Heart left ventricle (tissue), 16 donors: ENCODE measurements at regions not wholly inside any gene's neighbourhood (a gene's known extent, or its start where the extent isn't known, plus 50 kb on each side); places are given as distances from the start of the nearest gene placed in this dataset.
A peak's percentile ranks its signal among the peaks of the same experiment; 100 is the strongest.

Experiments
- ATAC-seq, 4 donors: fragments of 200-7000 bp; cut with Tn5 transposase; one replicate each; pipeline ENCODE4 v1.9.1; 2020 to 2022; ENCODE audit warnings: moderate library complexity in 4 of 4, mild to moderate bottlenecking in 3 of 4, moderate number of reproducible peaks in 1 of 4
- DNase-seq, 5 donors: peaks; one replicate each; pipeline ENCODE4 v3.0.0-alpha.2; 2020
- H3K27ac ChIP-seq, 12 donors: fragments of 200-600 bp; sonication (generic) in 4 of 12; one replicate each; pipeline versions ENCODE4 v1.5.0 to v1.8.0; 2016 to 2022; ENCODE audit warnings: mild to moderate bottlenecking in 2 of 12
- H3K27me3 ChIP-seq, 9 donors: fragments of 200-600 bp; sonication (generic) in 2 of 9; one replicate each; pipeline versions ENCODE4 v1.5.1 to v1.8.0; 2016 to 2022; ENCODE audit warnings: mild to moderate bottlenecking in 3 of 9
- H3K36me3 ChIP-seq, 9 donors: fragments of 200-600 bp; sonication (generic) in 2 of 9; one replicate each; pipeline versions ENCODE4 v1.5.0 to v1.8.0; 2018 to 2022; ENCODE audit warnings: mild to moderate bottlenecking in 2 of 9
- H3K4me1 ChIP-seq, 12 donors: fragments of 200-600 bp; sonication (generic) in 4 of 12; one replicate each; pipeline versions ENCODE4 v1.5.0 to v1.8.0; 2016 to 2022; ENCODE audit warnings: mild to moderate bottlenecking in 3 of 12
- H3K4me3 ChIP-seq, 12 donors: fragments of 200-600 bp; sonication (generic) in 4 of 12; one replicate each; pipeline versions ENCODE4 v1.5.0 to v1.8.0; 2017 to 2022; ENCODE audit warnings: mild to moderate bottlenecking in 9 of 12, moderate library complexity in 4 of 12
- H3K9me3 ChIP-seq, 12 donors: fragments of 200-600 bp; sonication (generic) in 4 of 12; one replicate each; pipeline versions ENCODE4 v1.5.0 to v1.8.0; 2016 to 2022; ENCODE audit warnings: mild to moderate bottlenecking in 1 of 12
- CTCF ChIP-seq, 12 donors: fragments of 200-600 bp; sonication (generic) in 4 of 12; IDR thresholded peaks; one replicate each; pipeline versions ENCODE4 v1.5.0 to v1.8.0; 2018 to 2022; ENCODE audit warnings: antibody characterized with exemption in 12 of 12, mild to moderate bottlenecking in 5 of 12
- POLR2A ChIP-seq, 2 donors: fragments of 450-650 bp; IDR thresholded peaks; one replicate each; pipeline ENCODE4 v1.6.1; 2017; ENCODE audit warnings: antibody characterized with exemption in 2 of 2, mild to moderate bottlenecking in 2 of 2, moderate library complexity in 2 of 2
- WGBS, 4 donors: extraction: QIAGEN DNeasy Blood & Tissue Kit in 2 of 4; methylation state at CpG; one replicate each; pipeline versions ENCODE4 v1.1.5 to v1.1.7; 2013 to 2018; 5-methylcytosine and 5-hydroxymethylcytosine counted together
- intact Hi-C, 10 donors: fragments of 100-400 bp; cut with DNase I; formaldehyde crosslinking; loops; one replicate each; pipeline versions ENCODE4 v1.11.1 to v1.14.2; 2022
- donor health status: ischemic (EF 13 %, LVEDD 7.1; RV severe dilation, severe dysfunction).
- donor health status: healthy with polysubstance abuse.
- donor health status: DM: no; HTN: yes; CAD: no.
- donor health status: DM: no; HTN: no; CAD: no.
- donor health status: ischemic (EF 25% LVEDD 6.9; RV normal size, moderate dysfunction).
- donor health status: ischemic (EF 25% LVEDD 5.7; RV mildly dilated, moderate dysfunction).
- donor health status: healthy.
- donor health status: DM: yes; HTN: yes; CAD: no.
- donor health status: ischemic (EF 35%, LVEDD 5.7; RV mildly dilated, moderate dysfunction).
- donor health status: nonischemic (EF 11% LVEDD 7.7; RV severe dilation, severe dysfunction).
- donor health status: DM: yes; HTN: yes; CAD: no.
- donor health status: PGD.
- donor health status: ischemic (EF 29% LVEDD 5.4; RV normal size, mild dysfunction).
- donor health status: nonischemic (EF 23%, LVEDD 6.1; RV moderate dilation, normal function).

GRCh38 chr7:14962778-14963177, 60.2 kb upstream of the DGKB start:
- 47 to 63% (median 57%) methylated on average over 2 of the region's 2 CpGs for WGBS, 4 donors
- H3K4me3 ChIP-seq, result peak overlapping the region in 1 of 12 donors; percentile 17
- ATAC-seq, result no peak

GRCh38 chr7:14960721-14961120, 58.2 kb upstream of the DGKB start:
- H3K4me1 ChIP-seq, result no peaks in the 10 kb centered on the region
- no peak for DNase-seq
- no peak overlapping the region for H3K4me3 ChIP-seq
- no peaks in the 10 kb centered on the region for H3K27me3 ChIP-seq
- 88 to 92% (median 90%) methylated on average over 3 of the region's 3 CpGs for WGBS, 4 donors
- H3K36me3 ChIP-seq, result no peaks in the 10 kb centered on the region
- H3K9me3 ChIP-seq, result no peaks in the 10 kb centered on the region
- TF ChIP-seq POLR2A (IDR thresholded peaks at IDR 0.05) (no peak), CTCF (IDR thresholded peaks at IDR 0.05) (no peak)
- no peak for ATAC-seq
- intact Hi-C loops, result no loop called here
- no peak overlapping the region for H3K27ac ChIP-seq

More at GRCh38 chr7:14962778-14963177, 60.2 kb upstream of the DGKB start:
- Histone ChIP-seq H3K27me3 (no peaks in the 10 kb centered on the region), H3K9me3 (no peaks in the 10 kb centered on the region), H3K36me3 (no peaks in the 10 kb centered on the region), H3K27ac (no peak overlapping the region), H3K4me1 (no peaks in the 10 kb centered on the region)
- no peak for DNase-seq
- TF ChIP-seq CTCF (IDR thresholded peaks at IDR 0.05) (no peak), POLR2A (IDR thresholded peaks at IDR 0.05) (no peak)
- intact Hi-C loops, result no loop called here

- Histone ChIP-seq H3K27me3 (no peaks in the 10 kb centered on the region), H3K4me3 (no peak overlapping the region), H3K4me1 (no peaks in the 10 kb centered on the region), H3K36me3 (no peaks in the 10 kb centered on the region), H3K9me3 (no peaks in the 10 kb centered on the region), H3K27ac (no peak overlapping the region)
- TF ChIP-seq CTCF (IDR thresholded peaks at IDR 0.05) (no peak), POLR2A (IDR thresholded peaks at IDR 0.05) (no peak)
- ATAC-seq (no peak), DNase-seq (no peak)
- intact Hi-C loops, result no loop called here
Observed at GRCh38 chr7:14959339-14959738, 56.8 kb upstream of the DGKB start.

GRCh38 chr7:14954035-14954434, 51.5 kb upstream of the DGKB start:
- WGBS, 4 donors, result 43 to 51% (median 48%) methylated on average over 3 of the region's 3 CpGs
- no peak for ATAC-seq

More at GRCh38 chr7:14954035-14954434, 51.5 kb upstream of the DGKB start:
- no peaks in the 10 kb centered on the region for H3K27me3 ChIP-seq
- H3K36me3 ChIP-seq, result no peaks in the 10 kb centered on the region
- TF ChIP-seq CTCF (IDR thresholded peaks at IDR 0.05) (no peak), POLR2A (IDR thresholded peaks at IDR 0.05) (no peak)
- H3K9me3 ChIP-seq, result no peaks in the 10 kb centered on the region
- no peaks in the 10 kb centered on the region for H3K4me1 ChIP-seq
- intact Hi-C loops, result no loop called here
- H3K27ac ChIP-seq, result no peak overlapping the region
- DNase-seq, result no peak
- no peak overlapping the region for H3K4me3 ChIP-seq
